ENCODE measurements at regions not wholly inside any gene's neighbourhood (a gene's known extent, or its start where the extent isn't known, plus 50 kb on each side); places are given as distances from the start of the nearest gene placed in this dataset.

DNA sequence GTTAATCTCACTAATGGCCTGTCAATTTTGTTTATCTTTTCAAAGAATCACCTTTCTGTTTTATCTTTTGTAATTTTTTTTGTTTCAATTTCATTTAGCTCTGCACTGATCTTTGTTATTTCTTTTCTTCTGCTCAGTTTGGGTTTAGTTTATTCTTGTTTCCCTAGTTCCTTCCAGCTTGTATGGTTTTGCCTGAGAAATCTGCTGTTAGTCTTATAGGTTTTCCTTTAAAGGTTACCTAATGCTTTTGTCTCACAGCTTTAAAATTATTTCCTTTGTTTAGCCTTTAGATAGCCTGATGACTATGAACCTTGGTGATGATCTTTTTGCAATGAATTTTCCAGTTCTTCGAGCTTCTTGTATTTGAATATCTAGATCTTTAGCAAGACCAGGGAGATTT, 1869.8 kb upstream of the PCDH20 start:
- no peaks in the 10 kb centered on the region for H3K36me3 Mint-ChIP-seq (ENCODE audit: low read depth, unreplicated experiment)
- Histone ChIP-seq H3K9ac (ENCODE audit: low read length) (no peak overlapping the region), H3K4me3 (ENCODE audit: insufficient read depth, low read depth, low read length) (no peak overlapping the region), H3K27ac (ENCODE audit: low read depth, low read length) (no peak overlapping the region), H3K4me1 (ENCODE audit: insufficient read depth, low read length) (no peaks in the 10 kb centered on the region), H3K79me2 (ENCODE audit: insufficient read depth, low read length) (no peaks in the 10 kb centered on the region), H3K36me3 (ENCODE audit: insufficient read depth, low read length) (no peaks in the 10 kb centered on the region), H3K27me3 (ENCODE audit: insufficient read depth, low read length) (no peaks in the 10 kb centered on the region), H4K20me1 (ENCODE audit: insufficient read depth, low read length) (no peaks in the 10 kb centered on the region), H3K4me2 (ENCODE audit: low read length) (no peak overlapping the region), H3K9me3 (ENCODE audit: insufficient read depth, low read depth, low read length) (no peaks in the 10 kb centered on the region), H2AFZ (ENCODE audit: low read depth, low read length) (no peak overlapping the region)
- no peaks in the 10 kb centered on the region for H3K27me3 Mint-ChIP-seq (ENCODE audit: low read depth, unreplicated experiment)
- H3K27ac Mint-ChIP-seq (ENCODE audit: unreplicated experiment): no peak overlapping the region
- H3K9me3 Mint-ChIP-seq (ENCODE audit: unreplicated experiment): peaks cover 3% of the 10 kb centered on the region
- FAIRE-seq: no peak
- no peak overlapping the region for H3K4me3 Mint-ChIP-seq (ENCODE audit: unreplicated experiment)
- no peak for TF ChIP-seq EZH2 (IDR thresholded peaks at IDR 0.05; ENCODE audit: insufficient read depth, low read length)
- TF ChIP-seq, protein P1, sequence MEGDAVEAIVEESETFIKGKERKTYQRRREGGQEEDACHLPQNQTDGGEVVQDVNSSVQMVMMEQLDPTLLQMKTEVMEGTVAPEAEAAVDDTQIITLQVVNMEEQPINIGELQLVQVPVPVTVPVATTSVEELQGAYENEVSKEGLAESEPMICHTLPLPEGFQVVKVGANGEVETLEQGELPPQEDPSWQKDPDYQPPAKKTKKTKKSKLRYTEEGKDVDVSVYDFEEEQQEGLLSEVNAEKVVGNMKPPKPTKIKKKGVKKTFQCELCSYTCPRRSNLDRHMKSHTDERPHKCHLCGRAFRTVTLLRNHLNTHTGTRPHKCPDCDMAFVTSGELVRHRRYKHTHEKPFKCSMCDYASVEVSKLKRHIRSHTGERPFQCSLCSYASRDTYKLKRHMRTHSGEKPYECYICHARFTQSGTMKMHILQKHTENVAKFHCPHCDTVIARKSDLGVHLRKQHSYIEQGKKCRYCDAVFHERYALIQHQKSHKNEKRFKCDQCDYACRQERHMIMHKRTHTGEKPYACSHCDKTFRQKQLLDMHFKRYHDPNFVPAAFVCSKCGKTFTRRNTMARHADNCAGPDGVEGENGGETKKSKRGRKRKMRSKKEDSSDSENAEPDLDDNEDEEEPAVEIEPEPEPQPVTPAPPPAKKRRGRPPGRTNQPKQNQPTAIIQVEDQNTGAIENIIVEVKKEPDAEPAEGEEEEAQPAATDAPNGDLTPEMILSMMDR (IDR thresholded peaks at IDR 0.05; ENCODE audit: insufficient read depth, low read depth, low read length): no peak
- DNase-seq (ENCODE audit: low read depth): no peak
- no peaks in the 10 kb centered on the region for H3K4me1 Mint-ChIP-seq (ENCODE audit: low read depth, unreplicated experiment)

- no peak for FAIRE-seq
- H3K36me3 ChIP-seq (ENCODE audit: insufficient read depth, low read length): no peaks in the 10 kb centered on the region
- no peaks in the 10 kb centered on the region for H3K9me3 Mint-ChIP-seq (ENCODE audit: unreplicated experiment)
- H3K36me3 Mint-ChIP-seq (ENCODE audit: low read depth, unreplicated experiment): no peaks in the 10 kb centered on the region
- H3K4me1 ChIP-seq (ENCODE audit: insufficient read depth, low read length): no peaks in the 10 kb centered on the region
- DNase-seq (ENCODE audit: low read depth): no peak
- H3K27me3 ChIP-seq (ENCODE audit: insufficient read depth, low read length): no peaks in the 10 kb centered on the region
- no peaks in the 10 kb centered on the region for H3K79me2 ChIP-seq (ENCODE audit: insufficient read depth, low read length)
- H3K4me1 Mint-ChIP-seq (ENCODE audit: low read depth, unreplicated experiment): no peaks in the 10 kb centered on the region
- H3K27ac Mint-ChIP-seq (ENCODE audit: unreplicated experiment): no peak overlapping the region
- no peak overlapping the region for H3K4me3 ChIP-seq (ENCODE audit: insufficient read depth, low read depth, low read length)
- no peak overlapping the region for H3K27ac ChIP-seq (ENCODE audit: low read depth, low read length)
- no peaks in the 10 kb centered on the region for H4K20me1 ChIP-seq (ENCODE audit: insufficient read depth, low read length)
- no peak overlapping the region for H3K9ac ChIP-seq (ENCODE audit: low read length)
- no peak overlapping the region for H3K4me2 ChIP-seq (ENCODE audit: low read length)
- no peaks in the 10 kb centered on the region for H3K9me3 ChIP-seq (ENCODE audit: insufficient read depth, low read depth, low read length)
- no peak overlapping the region for H2AFZ ChIP-seq (ENCODE audit: low read depth, low read length)
- no peaks in the 10 kb centered on the region for H3K27me3 Mint-ChIP-seq (ENCODE audit: low read depth, unreplicated experiment)
- no peak for TF ChIP-seq EZH2 (IDR thresholded peaks at IDR 0.05; ENCODE audit: insufficient read depth, low read length)
- TF ChIP-seq, protein P1 (IDR thresholded peaks at IDR 0.05; ENCODE audit: insufficient read depth, low read depth, low read length): no peak
- no peak overlapping the region for H3K4me3 Mint-ChIP-seq (ENCODE audit: unreplicated experiment)
Observed at GRCh38 chr13:63279136-63279535, 1863.5 kb upstream of the PCDH20 start.

DNA sequence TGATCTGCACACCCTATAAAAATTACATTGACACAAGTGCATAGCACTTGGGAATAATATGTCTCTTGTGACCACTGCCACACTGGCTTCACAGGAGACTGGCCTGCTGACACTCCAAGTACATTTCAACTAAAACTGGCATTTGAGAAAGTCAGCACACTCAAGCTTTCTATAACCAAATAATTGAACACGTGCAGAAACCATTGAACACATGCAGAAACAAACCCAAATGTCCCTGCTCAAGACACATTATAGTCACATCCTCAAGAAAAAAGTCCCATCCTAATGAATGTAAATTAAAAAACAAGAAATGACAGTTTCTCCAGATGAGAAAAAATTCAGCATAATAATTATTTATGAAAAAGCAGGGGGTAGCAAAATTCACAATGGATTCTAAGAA, 1859.1 kb upstream of the PCDH20 start:
- H3K27ac Mint-ChIP-seq (ENCODE audit: unreplicated experiment): no peak overlapping the region
- Histone ChIP-seq H4K20me1 (ENCODE audit: insufficient read depth, low read length) (no peaks in the 10 kb centered on the region), H3K4me3 (ENCODE audit: insufficient read depth, low read depth, low read length) (no peak overlapping the region), H3K36me3 (ENCODE audit: insufficient read depth, low read length) (no peaks in the 10 kb centered on the region), H3K4me2 (ENCODE audit: low read length) (no peak overlapping the region), H3K79me2 (ENCODE audit: insufficient read depth, low read length) (no peaks in the 10 kb centered on the region), H3K4me1 (ENCODE audit: insufficient read depth, low read length) (no peaks in the 10 kb centered on the region), H2AFZ (ENCODE audit: low read depth, low read length) (no peak overlapping the region), H3K9me3 (ENCODE audit: insufficient read depth, low read depth, low read length) (no peaks in the 10 kb centered on the region), H3K27me3 (ENCODE audit: insufficient read depth, low read length) (no peaks in the 10 kb centered on the region), H3K9ac (ENCODE audit: low read length) (no peak overlapping the region), H3K27ac (ENCODE audit: low read depth, low read length) (no peak overlapping the region)
- TF ChIP-seq, protein P1 (IDR thresholded peaks at IDR 0.05; ENCODE audit: insufficient read depth, low read depth, low read length): no peak
- TF ChIP-seq EZH2 (IDR thresholded peaks at IDR 0.05; ENCODE audit: insufficient read depth, low read length): no peak
- H3K9me3 Mint-ChIP-seq (ENCODE audit: unreplicated experiment): no peaks in the 10 kb centered on the region
- no peak for DNase-seq (ENCODE audit: low read depth)
- FAIRE-seq: no peak
- H3K4me3 Mint-ChIP-seq (ENCODE audit: unreplicated experiment): no peak overlapping the region
- no peaks in the 10 kb centered on the region for H3K36me3 Mint-ChIP-seq (ENCODE audit: low read depth, unreplicated experiment)
- H3K27me3 Mint-ChIP-seq (ENCODE audit: low read depth, unreplicated experiment): no peaks in the 10 kb centered on the region
- H3K4me1 Mint-ChIP-seq (ENCODE audit: low read depth, unreplicated experiment): no peaks in the 10 kb centered on the region

Data from astrocyte (in vitro differentiated cells and primary cell).